ENCODE measurements at regions not wholly inside any gene's neighbourhood (a gene's known extent, or its start where the extent isn't known, plus 50 kb on each side); places are given as distances from the start of the nearest gene placed in this dataset.
A peak's percentile ranks its signal among the peaks of the same experiment; 100 is the strongest.
"Not testable (repeated sequence)": the region's sequence is repeated elsewhere in the genome, so short reads cannot be mapped to it uniquely, and the experiment has no call there.

GRCh38 chr4:53712408-53713020, 121.2 kb upstream of the LNX1 start:
- DNase-seq, result no peak

- no peak for DNase-seq
Observed at GRCh38 chr4:53711926-53712325, 120.6 kb upstream of the LNX1 start.

- DNase-seq, result no peak
Observed at GRCh38 chr4:53709693-53710092, 118.4 kb upstream of the LNX1 start.

- DNase-seq, result no peak
Observed at GRCh38 chr4:53707491-53707890, 116.2 kb upstream of the LNX1 start.

GRCh38 chr4:53706422-53707032, 115.2 kb upstream of the LNX1 start:
- peak; percentile 67 for DNase-seq

GRCh38 chr4:53705972-53706371, 114.7 kb upstream of the LNX1 start:
- DNase-seq, result no peak

- no peak for DNase-seq
Observed at GRCh38 chr4:53705151-53705764, 114.0 kb upstream of the LNX1 start.

- DNase-seq, result no peak
Observed at GRCh38 chr4:53704329-53704728, 113.0 kb upstream of the LNX1 start.

GRCh38 chr4:53703267-53703655, 112.0 kb upstream of the LNX1 start:
- no peak for DNase-seq

GRCh38 chr4:53702334-53703266, 111.3 kb upstream of the LNX1 start:
- peak; percentile 62 for DNase-seq

- not testable (repeated sequence) for DNase-seq
Observed at GRCh38 chr4:53701260-53701659, 110.0 kb upstream of the LNX1 start.

- not testable (repeated sequence) for DNase-seq
Observed at GRCh38 chr4:53699310-53699709, 108.0 kb upstream of the LNX1 start.

- no peak for DNase-seq
Observed at GRCh38 chr4:53697016-53697685, 105.9 kb upstream of the LNX1 start.

- no peak for DNase-seq
Observed at GRCh38 chr4:53695540-53696463, 104.5 kb upstream of the LNX1 start.

- no peak for DNase-seq
Observed at GRCh38 chr4:53694666-53695065, 103.4 kb upstream of the LNX1 start.

- DNase-seq, result no peak
Observed at GRCh38 chr4:53693909-53694308, 102.6 kb upstream of the LNX1 start.

- DNase-seq, result no peak
Observed at GRCh38 chr4:53693408-53693807, 102.1 kb upstream of the LNX1 start.

- DNase-seq, result peak; percentile 70
Observed at GRCh38 chr4:53688186-53688790, 97.0 kb upstream of the LNX1 start.

GRCh38 chr4:53686521-53686920, 95.2 kb upstream of the LNX1 start:
- DNase-seq, result no peak

GRCh38 chr4:53684136-53685130, 93.1 kb upstream of the LNX1 start:
- no peak for DNase-seq

Data from hematopoietic multipotent progenitor cell treated with erythropoietin and hydrocortisone succinate and interleukin-3 and kit ligand, for 6 days (in vitro differentiated cells).